MM.1S (cell line): ENCODE measurements at regions not wholly inside any gene's neighbourhood (a gene's known extent, or its start where the extent isn't known, plus 50 kb on each side); places are given as distances from the start of the nearest gene placed in this dataset.

Experiments
- CTCF ChIP-seq: fragments of 300-600 bp; sonication (generic); IDR thresholded peaks from 2 replicates; pipeline ENCODE4 v1.5.1; 2016; ENCODE audit warnings: antibody characterized with exemption, low read length, mixed read lengths
- EZH2phosphoT487 ChIP-seq: fragments of 300-600 bp; sonication (generic); IDR thresholded peaks from 2 replicates; pipeline ENCODE4 v1.6.1; 2018; ENCODE audit warnings: antibody characterized with exemption, low read length

GRCh38 chr20:48035961-48036731, 250.9 kb upstream of the SULF2 start:
- TF ChIP-seq CTCF (no peak), EZH2phosphoT487 (no peak)
